ENCODE measurements at regions not wholly inside any gene's neighbourhood (a gene's known extent, or its start where the extent isn't known, plus 50 kb on each side); places are given as distances from the start of the nearest gene placed in this dataset.
"Not testable (repeated sequence)": the region's sequence is repeated elsewhere in the genome, so short reads cannot be mapped to it uniquely, and the experiment has no call there.

GRCh38 chr11:106152013-106152412 lies 74.6 kb downstream of the AASDHPPT start:
- in situ Hi-C loops (cut with HindIII; ENCODE audit: low sequenced_read_pairs): no loop called here

GRCh38 chr11:106152824-106153223 lies 75.4 kb downstream of the AASDHPPT start:
- in situ Hi-C loops (cut with HindIII; ENCODE audit: low sequenced_read_pairs): no loop called here

GRCh38 chr11:106156290-106156937 lies 79.0 kb downstream of the AASDHPPT start:
- in situ Hi-C loops (cut with HindIII; ENCODE audit: low sequenced_read_pairs): no loop called here

- in situ Hi-C loops (cut with HindIII; ENCODE audit: low sequenced_read_pairs): no loop called here
These were observed 80.9 kb downstream of the AASDHPPT start for GRCh38 chr11:106158406-106158805.

- in situ Hi-C loops (cut with HindIII; ENCODE audit: low sequenced_read_pairs): no loop called here
These were observed 82.4 kb downstream of the AASDHPPT start for GRCh38 chr11:106159836-106160235.

- in situ Hi-C loops (cut with HindIII; ENCODE audit: low sequenced_read_pairs): no loop called here
These were observed 83.0 kb downstream of the AASDHPPT start for GRCh38 chr11:106160494-106160893.

GRCh38 chr11:106161775-106162634 lies 84.5 kb downstream of the AASDHPPT start:
- in situ Hi-C loops (cut with HindIII; ENCODE audit: low sequenced_read_pairs): no loop called here

- in situ Hi-C loops (cut with HindIII; ENCODE audit: low sequenced_read_pairs): no loop called here
These were observed 89.6 kb downstream of the AASDHPPT start for GRCh38 chr11:106167085-106167484.

- in situ Hi-C loops (cut with HindIII; ENCODE audit: low sequenced_read_pairs): no loop called here
These were observed 95.0 kb downstream of the AASDHPPT start for GRCh38 chr11:106172386-106172991.

GRCh38 chr11:106173291-106173690 lies 95.8 kb downstream of the AASDHPPT start:
- in situ Hi-C loops (cut with HindIII; ENCODE audit: low sequenced_read_pairs): no loop called here

- in situ Hi-C loops (cut with HindIII; ENCODE audit: low sequenced_read_pairs): not testable (repeated sequence)
These were observed 96.5 kb downstream of the AASDHPPT start for GRCh38 chr11:106174003-106174402.

GRCh38 chr11:106176817-106177216 lies 99.4 kb downstream of the AASDHPPT start:
- in situ Hi-C loops (cut with HindIII; ENCODE audit: low sequenced_read_pairs): no loop called here

GRCh38 chr11:106177311-106177710 lies 99.8 kb downstream of the AASDHPPT start:
- in situ Hi-C loops (cut with HindIII; ENCODE audit: low sequenced_read_pairs): no loop called here

- in situ Hi-C loops (cut with HindIII; ENCODE audit: low sequenced_read_pairs): no loop called here
These were observed 100.9 kb downstream of the AASDHPPT start for GRCh38 chr11:106178361-106178760.

GRCh38 chr11:106179048-106179447 lies 101.6 kb downstream of the AASDHPPT start:
- in situ Hi-C loops (cut with HindIII; ENCODE audit: low sequenced_read_pairs): no loop called here

GRCh38 chr11:106186630-106187029 lies 109.2 kb downstream of the AASDHPPT start:
- in situ Hi-C loops (cut with HindIII; ENCODE audit: low sequenced_read_pairs): no loop called here

- in situ Hi-C loops (cut with HindIII; ENCODE audit: low sequenced_read_pairs): no loop called here
These were observed 110.5 kb downstream of the AASDHPPT start for GRCh38 chr11:106187860-106188456.

GRCh38 chr11:106193956-106194355 lies 116.5 kb downstream of the AASDHPPT start:
- in situ Hi-C loops (cut with HindIII; ENCODE audit: low sequenced_read_pairs): no loop called here

GRCh38 chr11:106197438-106197837 lies 120.0 kb downstream of the AASDHPPT start:
- in situ Hi-C loops (cut with HindIII; ENCODE audit: low sequenced_read_pairs): no loop called here

GRCh38 chr11:106202935-106203620 lies 125.6 kb downstream of the AASDHPPT start:
- in situ Hi-C loops (cut with HindIII; ENCODE audit: low sequenced_read_pairs): no loop called here

GRCh38 chr11:106208760-106209159 lies 131.3 kb downstream of the AASDHPPT start:
- in situ Hi-C loops (cut with HindIII; ENCODE audit: low sequenced_read_pairs): no loop called here

Data from DLD1 (cell line).